ENCODE measurements at regions not wholly inside any gene's neighbourhood (a gene's known extent, or its start where the extent isn't known, plus 50 kb on each side); places are given as distances from the start of the nearest gene placed in this dataset.
"Not testable (repeated sequence)": the region's sequence is repeated elsewhere in the genome, so short reads cannot be mapped to it uniquely, and the experiment has no call there.

DNA sequence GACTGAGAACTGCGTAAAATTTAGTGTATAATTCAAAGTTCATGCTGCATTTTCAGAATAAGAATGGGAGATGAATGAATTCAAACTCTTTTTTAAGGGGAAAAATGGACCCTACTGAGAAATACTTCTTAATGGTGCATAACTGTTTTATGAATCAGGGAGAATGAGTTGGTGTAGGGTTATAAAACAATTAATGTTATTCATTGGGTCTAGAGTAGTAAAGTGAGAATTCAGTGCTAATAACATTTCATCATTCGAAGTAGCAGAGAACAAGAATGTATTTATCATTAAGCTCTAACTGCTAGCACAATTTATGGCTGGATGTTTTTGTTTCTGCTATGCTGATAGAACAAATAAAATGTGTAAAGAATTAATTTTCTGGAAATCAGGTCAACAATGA is 310.2 kb downstream of the SLITRK5 start:
- no peak for DNase-seq (ENCODE audit: low read depth in 2 of 2)

GRCh38 chr13:87982400-87982799 is 311.2 kb downstream of the SLITRK5 start:
- DNase-seq (ENCODE audit: low read depth in 2 of 2), result no peak

DNA sequence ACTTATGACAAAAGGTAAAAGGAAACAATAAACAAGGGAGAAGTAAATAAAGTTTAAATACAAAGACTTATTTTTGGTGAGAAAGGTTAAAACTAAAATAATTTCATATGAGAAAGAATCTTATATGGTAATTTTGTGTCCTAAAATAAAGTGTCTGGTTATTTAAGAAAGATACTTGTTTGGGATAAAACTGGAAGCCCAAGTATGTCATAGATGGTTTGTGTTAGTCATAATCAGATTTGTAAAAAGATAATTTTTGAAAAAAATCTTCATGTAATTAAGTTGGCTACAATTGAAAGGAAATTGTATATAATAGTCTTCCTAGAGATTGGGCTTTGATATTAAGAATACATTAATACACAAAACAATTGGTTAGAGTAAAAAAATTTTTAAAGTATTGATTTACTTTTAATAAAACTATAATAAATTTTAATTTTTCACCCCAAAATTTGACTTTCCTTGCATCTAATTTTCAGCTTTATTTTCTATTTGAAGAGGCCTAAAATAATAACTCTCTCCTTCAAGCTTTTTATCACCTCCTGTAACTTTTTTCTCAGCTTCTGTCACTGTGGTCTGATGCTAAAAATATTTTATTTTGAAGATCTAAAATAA is 315.6 kb downstream of the SLITRK5 start:
- DNase-seq (ENCODE audit: low read depth in 2 of 2), result no peak

DNA sequence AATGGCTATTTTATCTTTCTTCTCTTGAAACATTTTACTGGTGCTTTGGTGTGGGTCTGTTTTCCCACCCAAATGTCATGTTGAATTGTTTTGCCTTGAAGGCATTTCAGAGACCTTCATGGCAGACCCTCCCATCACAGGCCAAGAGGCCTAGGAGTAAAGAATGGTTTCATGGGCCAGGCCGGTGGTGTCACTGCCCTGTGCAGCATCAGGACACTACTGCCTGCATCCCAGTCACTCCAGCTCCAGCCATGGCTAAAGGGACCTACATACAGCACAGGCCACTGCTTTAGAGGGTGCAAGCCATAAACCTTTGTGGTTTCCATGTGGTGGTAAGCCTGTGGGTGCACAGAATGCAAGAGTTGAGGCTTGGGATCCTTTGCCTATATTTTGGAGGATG is 326.9 kb downstream of the SLITRK5 start:
- DNase-seq (ENCODE audit: low read depth in 2 of 2), result no peak

DNA sequence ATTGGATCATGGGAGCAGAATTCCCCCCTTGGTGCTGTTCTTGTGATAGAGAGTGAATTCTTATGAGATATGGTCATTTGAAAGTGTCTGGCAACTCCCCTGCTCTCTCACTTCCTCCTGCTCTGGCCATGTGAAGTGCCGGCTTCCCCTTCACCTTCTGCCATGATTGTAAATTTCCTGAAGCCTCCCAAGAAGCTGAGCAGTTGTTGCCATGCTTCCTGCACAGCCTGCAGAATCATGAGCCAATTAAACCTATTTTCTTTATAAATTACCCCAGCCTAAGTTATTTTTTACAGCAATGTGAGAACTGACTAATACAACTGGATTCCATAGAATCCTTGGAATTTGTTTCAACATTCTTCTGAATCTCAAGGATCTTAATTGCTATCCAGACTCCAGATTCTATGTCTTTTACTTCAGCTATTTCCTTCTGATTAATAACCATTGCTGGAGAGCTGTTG is 328.1 kb downstream of the SLITRK5 start:
- DNase-seq (ENCODE audit: low read depth in 2 of 2), result peak; percentile 53 to 65

GRCh38 chr13:87999788-88000187 is 328.6 kb downstream of the SLITRK5 start:
- no peak for DNase-seq (ENCODE audit: low read depth in 2 of 2)

- no peak for DNase-seq (ENCODE audit: low read depth in 2 of 2)
Measured at GRCh38 chr13:88000239-88000638, 329.1 kb downstream of the SLITRK5 start.

DNA sequence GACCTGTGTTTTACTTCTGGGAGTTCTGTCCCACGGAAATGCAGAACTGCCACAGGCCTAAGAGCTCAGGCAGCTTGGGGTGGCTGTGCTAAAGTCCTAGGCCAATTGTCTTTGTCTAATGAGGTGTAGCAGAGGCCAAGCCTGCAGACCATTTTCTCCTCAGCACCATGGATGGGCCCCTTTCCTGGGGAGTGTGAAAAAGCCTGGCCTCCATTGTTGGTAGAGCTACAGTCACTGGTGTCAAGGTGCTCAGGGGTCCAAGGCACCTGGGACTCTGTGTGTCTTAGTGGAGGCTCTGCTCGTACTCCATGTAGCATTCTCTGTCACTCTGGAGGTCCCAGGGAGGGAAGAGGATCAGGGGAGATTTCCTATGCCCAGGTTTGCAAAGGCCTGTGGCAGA is 329.6 kb downstream of the SLITRK5 start:
- DNase-seq (ENCODE audit: low read depth in 2 of 2), result no peak

DNA sequence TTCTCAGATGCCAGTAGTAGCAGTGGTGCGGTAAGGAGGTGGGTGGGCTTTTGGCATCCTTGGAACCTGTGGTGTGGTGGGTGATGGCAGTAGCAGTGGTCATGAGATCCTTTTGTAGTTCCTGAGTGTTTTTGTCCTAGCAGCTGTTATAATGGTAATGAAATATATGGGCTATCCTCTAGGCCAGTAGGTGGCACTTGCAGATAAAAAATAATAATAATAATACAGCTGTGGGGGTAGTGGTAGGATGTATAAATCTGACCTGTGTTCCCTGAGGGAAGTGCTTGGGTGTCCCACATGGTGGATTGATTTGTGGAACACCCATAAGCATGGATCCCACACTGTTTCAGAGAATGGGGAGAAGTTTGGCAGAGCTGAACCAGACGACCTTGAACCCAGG is 334.0 kb downstream of the SLITRK5 start:
- no peak for DNase-seq (ENCODE audit: low read depth in 2 of 2)

GRCh38 chr13:88014527-88014926 is 343.4 kb downstream of the SLITRK5 start:
- DNase-seq (ENCODE audit: low read depth in 2 of 2), result no peak

GRCh38 chr13:88022431-88023208 is 351.4 kb downstream of the SLITRK5 start:
- no peak for DNase-seq (ENCODE audit: low read depth in 2 of 2)

DNA sequence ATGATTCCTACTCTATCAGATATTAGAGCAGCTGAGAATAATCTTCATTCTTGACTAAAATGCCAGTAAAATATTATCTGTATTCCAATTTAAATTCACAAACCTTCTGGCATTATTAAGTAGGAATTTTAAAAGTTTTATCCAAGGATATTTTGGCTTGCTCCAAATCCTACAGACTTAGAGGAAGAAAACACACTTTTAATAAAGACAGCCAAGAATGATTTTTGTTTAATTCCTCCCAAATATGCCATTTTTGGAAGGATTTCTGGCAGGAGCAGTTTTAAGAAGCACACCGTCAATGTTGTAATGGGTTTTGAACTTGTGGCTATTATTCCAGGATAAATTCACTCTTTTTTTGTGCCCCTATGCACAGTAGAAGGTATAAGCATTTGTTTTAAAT is 355.1 kb downstream of the SLITRK5 start:
- DNase-seq (ENCODE audit: low read depth in 2 of 2), result no peak

- DNase-seq (ENCODE audit: low read depth in 2 of 2), result peak; percentile 8 to 15
Measured at GRCh38 chr13:88031980-88032559, 360.9 kb downstream of the SLITRK5 start.

- not testable (repeated sequence) for DNase-seq (ENCODE audit: low read depth in 2 of 2)
Measured at GRCh38 chr13:88036205-88036604, 365.0 kb downstream of the SLITRK5 start.

GRCh38 chr13:88042489-88042888 is 371.3 kb downstream of the SLITRK5 start:
- DNase-seq (ENCODE audit: low read depth in 2 of 2), result peak; percentile 4 to 14

DNA sequence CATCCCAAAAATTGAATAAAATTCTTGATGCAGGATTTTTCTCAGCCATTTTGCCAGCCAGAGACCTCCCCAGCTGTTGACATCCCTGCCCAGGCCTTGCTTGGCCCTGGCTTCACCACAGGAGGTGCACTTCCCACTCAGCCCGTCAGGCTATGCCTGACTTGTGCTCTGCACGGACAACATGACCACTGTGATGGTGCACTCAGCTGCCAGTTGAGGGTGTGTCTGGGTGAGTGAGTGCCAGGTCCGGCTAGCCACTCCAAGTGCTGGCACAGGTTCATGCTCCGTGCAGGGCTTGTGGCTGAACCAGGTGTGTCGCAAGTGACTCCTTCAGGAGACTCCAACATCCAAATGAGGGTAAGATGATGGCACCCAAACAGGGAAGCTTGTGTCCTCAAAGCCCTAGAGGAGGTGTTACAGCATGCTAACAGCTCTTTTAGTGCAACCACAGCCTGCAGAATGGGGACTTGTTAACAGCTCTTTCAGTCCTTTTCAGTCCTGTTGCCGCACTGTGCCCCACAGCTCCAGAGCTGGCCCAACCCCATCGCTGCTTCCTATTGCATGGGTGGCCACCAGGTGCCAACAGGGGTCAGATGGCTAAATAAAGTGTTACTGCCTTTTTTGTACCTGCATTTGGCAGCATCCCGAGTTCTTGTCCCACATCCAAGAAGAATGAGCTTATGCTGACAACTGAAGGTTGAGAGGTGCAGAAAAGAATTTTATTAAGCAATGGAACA is 380.7 kb downstream of the SLITRK5 start:
- no peak for DNase-seq (ENCODE audit: low read depth in 2 of 2)

DNA sequence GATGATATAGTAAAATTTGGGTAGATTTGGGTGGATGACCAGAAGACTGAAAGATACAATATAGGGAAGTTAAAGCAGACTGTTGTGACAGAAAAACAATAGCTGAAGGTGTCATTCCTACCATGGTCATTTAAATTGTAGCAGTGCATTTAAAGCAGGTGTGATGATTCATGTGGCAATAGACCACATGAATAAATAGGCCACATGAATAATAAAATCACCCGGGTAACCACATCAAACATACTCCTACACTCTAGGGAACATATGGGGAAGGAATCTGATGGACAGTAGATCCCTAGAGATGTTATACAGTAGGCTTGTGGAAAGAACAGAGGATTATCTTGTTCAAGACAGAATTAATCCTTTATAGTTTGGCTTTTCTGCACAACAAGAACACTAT is 392.6 kb downstream of the SLITRK5 start:
- DNase-seq (ENCODE audit: low read depth in 2 of 2), result no peak

DNA sequence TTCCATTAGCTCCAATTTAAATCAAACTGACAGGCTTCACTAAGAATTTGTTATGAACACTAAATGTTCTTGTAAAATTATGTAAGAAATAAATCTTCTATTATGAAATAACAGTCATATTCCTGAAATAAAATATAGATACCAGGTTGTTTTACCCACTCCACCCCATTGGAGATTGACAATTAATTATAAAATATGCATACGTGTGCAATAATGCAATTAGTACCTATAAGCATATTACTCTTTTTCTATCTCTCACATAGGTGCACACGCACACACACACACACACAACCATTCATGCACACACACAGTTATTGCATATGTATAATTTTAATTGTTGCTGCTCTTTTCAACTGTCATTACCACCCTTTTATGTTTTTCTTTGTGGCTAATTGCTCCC is 395.7 kb downstream of the SLITRK5 start:
- no peak for DNase-seq (ENCODE audit: low read depth in 2 of 2)

GRCh38 chr13:88068316-88068715 is 397.1 kb downstream of the SLITRK5 start:
- peak in 1 of 2 experiments; percentile 6 for DNase-seq (ENCODE audit: low read depth in 2 of 2)

GRCh38 chr13:88068975-88069374 is 397.8 kb downstream of the SLITRK5 start:
- no peak for DNase-seq (ENCODE audit: low read depth in 2 of 2)

GRCh38 chr13:88071371-88071770 is 400.2 kb downstream of the SLITRK5 start:
- no peak for DNase-seq (ENCODE audit: low read depth in 2 of 2)

GRCh38 chr13:88074794-88075510 is 403.8 kb downstream of the SLITRK5 start:
- no peak for DNase-seq (ENCODE audit: low read depth in 2 of 2)
